HG03045 (cell line): ENCODE measurements at regions not wholly inside any gene's neighbourhood (a gene's known extent, or its start where the extent isn't known, plus 50 kb on each side); places are given as distances from the start of the nearest gene placed in this dataset.

Experiments
- ATAC-seq: cut with Tn5 transposase; IDR thresholded peaks from one replicate; pipeline ENCODE4 v1.9.1; 2021; ENCODE audit warnings: mild to moderate bottlenecking, moderate library complexity; ENCODE audit not compliant: unreplicated experiment

GRCh38 chr12:115064296-115064695 lies 380.3 kb upstream of the TBX3 start:
- no peak for ATAC-seq

- no peak for ATAC-seq
Observed at GRCh38 chr12:115062741-115063140, 378.8 kb upstream of the TBX3 start.

- ATAC-seq: no peak
Observed at GRCh38 chr12:115060477-115061168, 376.6 kb upstream of the TBX3 start.

GRCh38 chr12:115057445-115057844 lies 373.5 kb upstream of the TBX3 start:
- no peak for ATAC-seq

- no peak for ATAC-seq
Observed at GRCh38 chr12:115051378-115051777, 367.4 kb upstream of the TBX3 start.

GRCh38 chr12:115049614-115050013 lies 365.6 kb upstream of the TBX3 start:
- no peak for ATAC-seq

GRCh38 chr12:115046805-115047204 lies 362.8 kb upstream of the TBX3 start:
- no peak for ATAC-seq

- ATAC-seq: no peak
Observed at GRCh38 chr12:115044073-115044472, 360.1 kb upstream of the TBX3 start.

GRCh38 chr12:115043079-115043478 lies 359.1 kb upstream of the TBX3 start:
- ATAC-seq: no peak

- no peak for ATAC-seq
Observed at GRCh38 chr12:115042341-115042740, 358.4 kb upstream of the TBX3 start.

GRCh38 chr12:115037830-115038229 lies 353.9 kb upstream of the TBX3 start:
- no peak for ATAC-seq

GRCh38 chr12:115035535-115036107 lies 351.6 kb upstream of the TBX3 start:
- ATAC-seq: no peak

GRCh38 chr12:115032521-115032920 lies 348.5 kb upstream of the TBX3 start:
- ATAC-seq: no peak

GRCh38 chr12:115030017-115030416 lies 346.0 kb upstream of the TBX3 start:
- ATAC-seq: no peak

- no peak for ATAC-seq
Observed at GRCh38 chr12:115024531-115024930, 340.6 kb upstream of the TBX3 start.

- no peak for ATAC-seq
Observed at GRCh38 chr12:115023279-115024265, 339.6 kb upstream of the TBX3 start.

GRCh38 chr12:115020091-115020490 lies 336.1 kb upstream of the TBX3 start:
- no peak for ATAC-seq

GRCh38 chr12:115017346-115017745 lies 333.4 kb upstream of the TBX3 start:
- no peak for ATAC-seq

- ATAC-seq: no peak
Observed at GRCh38 chr12:115013236-115013981, 329.4 kb upstream of the TBX3 start.

GRCh38 chr12:115012861-115013235 lies 328.9 kb upstream of the TBX3 start:
- no peak for ATAC-seq

- no peak for ATAC-seq
Observed at GRCh38 chr12:115011703-115012102, 327.7 kb upstream of the TBX3 start.
